GM12891 (cell line): ENCODE measurements at regions not wholly inside any gene's neighbourhood (a gene's known extent, or its start where the extent isn't known, plus 50 kb on each side); places are given as distances from the start of the nearest gene placed in this dataset.

Source experiments
- POLR2A ChIP-seq: IDR thresholded peaks from 2 replicates; pipeline ENCODE4 v1.6.1; 2011; ENCODE audit warnings: low read depth, low read length, control low read depth
- POLR2AphosphoS5 ChIP-seq: IDR thresholded peaks from 2 replicates; pipeline ENCODE4 v1.6.1; 2011; ENCODE audit warnings: low read depth, low read length, control low read depth
- SPI1 ChIP-seq: IDR thresholded peaks from 2 replicates; pipeline ENCODE4 v1.6.1; 2011; ENCODE audit warnings: low read depth, low read length, control low read depth
- TAF1 ChIP-seq: IDR thresholded peaks from 2 replicates; pipeline ENCODE4 v1.6.1; 2011; ENCODE audit warnings: low read depth, low read length, control low read depth

DNA sequence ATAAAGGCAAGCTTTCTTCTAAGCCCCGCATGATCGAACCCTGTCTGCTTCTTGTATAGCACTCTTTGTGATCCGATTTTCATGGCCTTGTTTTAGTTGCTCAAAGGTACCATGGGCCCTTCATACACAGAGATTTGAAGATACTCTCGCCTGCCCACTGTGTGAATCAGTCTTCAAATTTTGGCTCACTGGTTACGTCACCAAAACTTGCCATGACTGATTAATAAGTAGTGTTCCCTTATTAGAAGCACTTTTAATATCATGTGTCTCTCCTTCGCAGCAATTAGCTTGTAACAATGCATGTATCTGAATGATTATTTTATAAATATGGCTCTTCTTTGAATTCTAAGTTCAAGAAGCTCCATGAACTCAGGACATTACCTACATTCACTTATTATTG, 880.5 kb downstream of the STPG2 start:
- no peak for TF ChIP-seq POLR2A
- no peak for TF ChIP-seq SPI1
- no peak for TF ChIP-seq TAF1
- TF ChIP-seq POLR2AphosphoS5: no peak
